ENCODE measurements at regions not wholly inside any gene's neighbourhood (a gene's known extent, or its start where the extent isn't known, plus 50 kb on each side); places are given as distances from the start of the nearest gene placed in this dataset.

DNA sequence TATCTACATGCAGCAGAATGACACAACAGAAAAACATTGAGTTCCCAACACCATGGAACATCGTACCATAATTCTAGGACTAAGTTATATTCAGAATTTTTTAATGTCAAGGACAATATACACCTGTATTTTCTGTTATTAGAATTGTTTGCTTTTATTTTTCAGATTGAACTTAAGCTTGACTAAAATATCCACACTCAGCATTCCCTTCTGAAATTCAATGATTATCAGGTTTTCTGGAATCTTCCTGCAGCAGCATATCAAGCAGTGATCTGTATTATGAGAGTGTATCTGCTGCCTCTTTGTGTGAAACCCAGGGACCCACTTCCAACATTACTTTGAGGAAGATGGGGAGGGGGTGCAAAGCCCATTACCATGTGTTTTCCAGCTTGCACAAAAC, 578.6 kb upstream of the JAG1 start:
- TF ChIP-seq, protein P1, sequence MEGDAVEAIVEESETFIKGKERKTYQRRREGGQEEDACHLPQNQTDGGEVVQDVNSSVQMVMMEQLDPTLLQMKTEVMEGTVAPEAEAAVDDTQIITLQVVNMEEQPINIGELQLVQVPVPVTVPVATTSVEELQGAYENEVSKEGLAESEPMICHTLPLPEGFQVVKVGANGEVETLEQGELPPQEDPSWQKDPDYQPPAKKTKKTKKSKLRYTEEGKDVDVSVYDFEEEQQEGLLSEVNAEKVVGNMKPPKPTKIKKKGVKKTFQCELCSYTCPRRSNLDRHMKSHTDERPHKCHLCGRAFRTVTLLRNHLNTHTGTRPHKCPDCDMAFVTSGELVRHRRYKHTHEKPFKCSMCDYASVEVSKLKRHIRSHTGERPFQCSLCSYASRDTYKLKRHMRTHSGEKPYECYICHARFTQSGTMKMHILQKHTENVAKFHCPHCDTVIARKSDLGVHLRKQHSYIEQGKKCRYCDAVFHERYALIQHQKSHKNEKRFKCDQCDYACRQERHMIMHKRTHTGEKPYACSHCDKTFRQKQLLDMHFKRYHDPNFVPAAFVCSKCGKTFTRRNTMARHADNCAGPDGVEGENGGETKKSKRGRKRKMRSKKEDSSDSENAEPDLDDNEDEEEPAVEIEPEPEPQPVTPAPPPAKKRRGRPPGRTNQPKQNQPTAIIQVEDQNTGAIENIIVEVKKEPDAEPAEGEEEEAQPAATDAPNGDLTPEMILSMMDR (IDR thresholded peaks at IDR 0.05 in 2 of 3, conservative IDR thresholded peaks at IDR 0.05 in 1 of 3; ENCODE audit: control insufficient read depth in 2 of 3, extremely low read depth in 1 of 3, insufficient read depth in 1 of 3, low read depth in 3 of 3, low read length in 3 of 3) = no peak
- TF ChIP-seq RFX5 (IDR thresholded peaks at IDR 0.05; ENCODE audit: low read depth, low read length) (no peak), POLR2AphosphoS5 (IDR thresholded peaks at IDR 0.05; ENCODE audit: low read length) (no peak), NR2C2 (IDR thresholded peaks at IDR 0.05; ENCODE audit: borderline replicate concordance, control insufficient read depth, insufficient read length, low read depth) (no peak), ATF7 (IDR thresholded peaks at IDR 0.05; ENCODE audit: low read depth) (no peak), RAD21 (IDR thresholded peaks at IDR 0.05; ENCODE audit: insufficient read depth, low read depth, low read length) (no peak), RB1 (IDR thresholded peaks at IDR 0.05; ENCODE audit: borderline replicate concordance) (no peak), POLR2A (IDR thresholded peaks at IDR 0.05; ENCODE audit: low read depth, low read length) (no peak)
- TF ChIP-seq, protein P2, sequence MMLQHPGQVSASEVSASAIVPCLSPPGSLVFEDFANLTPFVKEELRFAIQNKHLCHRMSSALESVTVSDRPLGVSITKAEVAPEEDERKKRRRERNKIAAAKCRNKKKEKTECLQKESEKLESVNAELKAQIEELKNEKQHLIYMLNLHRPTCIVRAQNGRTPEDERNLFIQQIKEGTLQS (IDR thresholded peaks at IDR 0.05; ENCODE audit: borderline replicate concordance, extremely low read depth, low read depth, low read length) = no peak

Data from GM12878 (cell line).